Gastroesophageal sphincter (tissue), 3 donors: ENCODE measurements at regions not wholly inside any gene's neighbourhood (a gene's known extent, or its start where the extent isn't known, plus 50 kb on each side); places are given as distances from the start of the nearest gene placed in this dataset.
A peak's percentile ranks its signal among the peaks of the same experiment; 100 is the strongest.

Experiments
- EP300 ChIP-seq: sonication (generic); formaldehyde crosslinking; IDR thresholded peaks from one replicate; pipeline ENCODE4 v1.6.1; 2017; ENCODE audit warnings: antibody characterized with exemption, mild to moderate bottlenecking
- POLR2A ChIP-seq, 2 donors: fragments of 450-650 bp; IDR thresholded peaks; one replicate each; pipeline ENCODE4 v1.6.1; 2017; ENCODE audit warnings: antibody characterized with exemption in 2 of 2, mild to moderate bottlenecking in 2 of 2, moderate library complexity in 1 of 2
- POLR2AphosphoS5 ChIP-seq: sonication (generic); formaldehyde crosslinking; IDR thresholded peaks from one replicate; pipeline ENCODE4 v1.6.1; 2017; ENCODE audit warnings: antibody characterized with exemption
- TF ChIP-seq, protein P1 (sequence below), 4 experiments: fragments of 200-600 bp in 2 of 4; fragments of 450-650 bp in 2 of 4; sonication (generic) in 1 of 4; IDR thresholded peaks; one replicate each; pipeline ENCODE4 v1.5.1; 2017 to 2019; ENCODE audit warnings: antibody characterized with exemption in 4 of 4, mild to moderate bottlenecking in 2 of 4, moderate library complexity in 2 of 4

DNA sequence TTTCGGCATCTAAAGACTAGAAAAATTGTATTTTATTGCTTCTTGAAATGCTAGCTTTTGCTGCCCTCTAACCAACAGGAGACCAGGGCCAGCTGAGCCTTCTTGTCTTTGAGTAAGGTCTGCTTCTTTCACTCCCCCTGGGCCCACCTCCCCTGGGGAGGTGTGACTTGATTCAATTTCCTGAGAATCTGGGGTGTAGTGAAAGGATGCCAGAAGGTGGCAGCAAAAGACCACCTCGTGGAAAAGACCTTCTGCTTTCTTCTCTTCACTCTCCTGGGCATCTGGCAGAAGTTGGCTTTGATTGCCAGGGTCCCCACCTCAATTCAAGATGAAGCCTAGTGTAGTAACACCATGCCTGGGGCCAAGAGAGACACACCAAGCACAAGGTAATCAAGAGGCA lies 96.5 kb upstream of the MAOA start:
- no peak for TF ChIP-seq POLR2A (IDR thresholded peaks at IDR 0.05)
- TF ChIP-seq, protein P1, sequence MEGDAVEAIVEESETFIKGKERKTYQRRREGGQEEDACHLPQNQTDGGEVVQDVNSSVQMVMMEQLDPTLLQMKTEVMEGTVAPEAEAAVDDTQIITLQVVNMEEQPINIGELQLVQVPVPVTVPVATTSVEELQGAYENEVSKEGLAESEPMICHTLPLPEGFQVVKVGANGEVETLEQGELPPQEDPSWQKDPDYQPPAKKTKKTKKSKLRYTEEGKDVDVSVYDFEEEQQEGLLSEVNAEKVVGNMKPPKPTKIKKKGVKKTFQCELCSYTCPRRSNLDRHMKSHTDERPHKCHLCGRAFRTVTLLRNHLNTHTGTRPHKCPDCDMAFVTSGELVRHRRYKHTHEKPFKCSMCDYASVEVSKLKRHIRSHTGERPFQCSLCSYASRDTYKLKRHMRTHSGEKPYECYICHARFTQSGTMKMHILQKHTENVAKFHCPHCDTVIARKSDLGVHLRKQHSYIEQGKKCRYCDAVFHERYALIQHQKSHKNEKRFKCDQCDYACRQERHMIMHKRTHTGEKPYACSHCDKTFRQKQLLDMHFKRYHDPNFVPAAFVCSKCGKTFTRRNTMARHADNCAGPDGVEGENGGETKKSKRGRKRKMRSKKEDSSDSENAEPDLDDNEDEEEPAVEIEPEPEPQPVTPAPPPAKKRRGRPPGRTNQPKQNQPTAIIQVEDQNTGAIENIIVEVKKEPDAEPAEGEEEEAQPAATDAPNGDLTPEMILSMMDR (IDR thresholded peaks at IDR 0.05) = peak; percentile 37 to 70 (median 60)
- no peak for TF ChIP-seq POLR2AphosphoS5
- TF ChIP-seq EP300 = no peak
